ENCODE measurements at regions not wholly inside any gene's neighbourhood (a gene's known extent, or its start where the extent isn't known, plus 50 kb on each side); places are given as distances from the start of the nearest gene placed in this dataset.

DNA sequence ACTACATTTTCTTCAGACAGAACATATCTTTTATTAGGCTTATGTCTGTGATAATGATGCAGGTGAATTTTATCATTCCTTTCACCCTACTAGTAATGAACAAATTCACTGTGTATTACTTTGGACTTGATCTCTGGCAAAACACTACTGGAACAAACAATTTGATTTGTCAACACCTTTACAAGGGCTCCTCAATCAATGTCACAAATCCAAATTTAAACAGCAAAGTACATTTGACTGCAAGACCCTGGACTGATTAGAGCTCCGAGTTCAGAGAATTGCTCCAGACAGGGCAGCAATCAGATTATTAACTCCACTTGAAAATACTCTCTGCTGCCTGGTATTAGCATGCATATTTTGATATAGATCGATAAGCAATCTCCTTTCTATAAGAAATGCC is 547.6 kb upstream of the SALL1 start:
- Histone ChIP-seq H3K9me3 (ENCODE audit: low read depth, low read length) (no peaks in the 10 kb centered on the region), H2AFZ (ENCODE audit: low read length) (no peak overlapping the region), H3K4me2 (ENCODE audit: insufficient read depth, low read length) (no peak overlapping the region), H4K20me1 (ENCODE audit: insufficient read depth, low read length) (no peaks in the 10 kb centered on the region), H3K79me2 (ENCODE audit: insufficient read depth, low read length) (no peaks in the 10 kb centered on the region), H3K27ac (ENCODE audit: low read depth, low read length) (no peak overlapping the region), H3K27me3 (ENCODE audit: insufficient read depth, low read length) (no peaks in the 10 kb centered on the region), H3K4me3 (ENCODE audit: insufficient read depth, low read length) (no peak overlapping the region), H3K36me3 (ENCODE audit: insufficient read depth, low read length) (no peaks in the 10 kb centered on the region), H3K4me1 (ENCODE audit: insufficient read depth, low read length) (no peaks in the 10 kb centered on the region)
- TF ChIP-seq CTCF (IDR thresholded peaks at IDR 0.05; ENCODE audit: extremely low read depth, low read depth, low read length): no peak
- no peak for DNase-seq (ENCODE audit: insufficient read length, low spot score, missing footprints)

DNA sequence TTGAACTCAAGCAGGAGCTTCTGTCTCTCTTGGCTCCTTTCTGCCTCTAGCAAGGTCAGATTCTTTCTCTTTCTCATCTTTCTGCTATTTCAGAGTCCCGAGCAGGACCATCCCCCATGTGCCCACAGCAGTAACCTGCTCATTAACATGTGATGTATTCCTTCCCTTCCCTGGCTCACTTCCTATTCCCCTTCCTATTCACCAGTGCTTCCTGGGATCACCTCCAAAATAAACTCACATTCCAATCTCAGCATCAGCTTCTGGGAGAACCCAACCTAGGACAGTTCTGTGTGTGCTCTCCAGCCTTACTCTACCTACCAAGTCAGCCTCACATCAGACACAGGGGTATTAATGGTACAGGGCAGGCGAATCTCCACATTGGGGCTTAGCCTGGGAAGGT is 546.4 kb upstream of the SALL1 start:
- DNase-seq (ENCODE audit: insufficient read length, low spot score, missing footprints): no peak

DNA sequence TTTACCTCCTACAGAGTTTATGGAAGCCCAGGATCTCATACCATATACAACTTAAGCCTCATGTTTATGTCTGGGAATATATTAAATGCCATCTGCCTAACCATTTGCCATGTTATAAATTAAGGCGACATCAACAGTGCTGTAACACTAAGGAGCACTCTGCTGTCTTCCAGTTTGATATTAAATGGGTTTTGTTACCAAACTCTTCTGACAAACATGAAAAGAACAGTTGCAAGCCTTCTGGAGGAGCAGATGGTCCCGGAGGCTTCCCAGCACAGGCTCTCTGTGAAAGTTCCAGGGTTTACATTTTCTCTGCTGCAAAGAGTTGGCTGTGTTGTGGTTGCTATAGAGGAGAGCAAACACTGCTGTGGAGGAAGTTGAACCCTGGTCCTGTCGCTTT is 545.3 kb upstream of the SALL1 start:
- DNase-seq (ENCODE audit: insufficient read length, low spot score, missing footprints): no peak
- H2AFZ ChIP-seq (ENCODE audit: low read length): no peak overlapping the region
- no peaks in the 10 kb centered on the region for H3K36me3 ChIP-seq (ENCODE audit: insufficient read depth, low read length)
- peaks cover 2% of the 10 kb centered on the region for H3K9me3 ChIP-seq (ENCODE audit: low read depth, low read length)
- no peaks in the 10 kb centered on the region for H3K4me1 ChIP-seq (ENCODE audit: insufficient read depth, low read length)
- no peak for TF ChIP-seq CTCF (IDR thresholded peaks at IDR 0.05; ENCODE audit: extremely low read depth, low read depth, low read length)
- H3K27me3 ChIP-seq (ENCODE audit: insufficient read depth, low read length): no peaks in the 10 kb centered on the region
- no peak overlapping the region for H3K4me3 ChIP-seq (ENCODE audit: insufficient read depth, low read length)
- no peak overlapping the region for H3K27ac ChIP-seq (ENCODE audit: low read depth, low read length)
- H3K4me2 ChIP-seq (ENCODE audit: insufficient read depth, low read length): no peak overlapping the region
- no peaks in the 10 kb centered on the region for H4K20me1 ChIP-seq (ENCODE audit: insufficient read depth, low read length)
- no peaks in the 10 kb centered on the region for H3K79me2 ChIP-seq (ENCODE audit: insufficient read depth, low read length)

More for the DNA sequence above, 546.4 kb upstream of the SALL1 start:
- H3K4me3 ChIP-seq (ENCODE audit: insufficient read depth, low read length): no peak overlapping the region
- H3K27me3 ChIP-seq (ENCODE audit: insufficient read depth, low read length): no peaks in the 10 kb centered on the region
- no peaks in the 10 kb centered on the region for H3K79me2 ChIP-seq (ENCODE audit: insufficient read depth, low read length)
- TF ChIP-seq CTCF (IDR thresholded peaks at IDR 0.05; ENCODE audit: extremely low read depth, low read depth, low read length): no peak
- no peaks in the 10 kb centered on the region for H3K4me1 ChIP-seq (ENCODE audit: insufficient read depth, low read length)
- H3K36me3 ChIP-seq (ENCODE audit: insufficient read depth, low read length): no peaks in the 10 kb centered on the region
- no peak overlapping the region for H3K27ac ChIP-seq (ENCODE audit: low read depth, low read length)
- H2AFZ ChIP-seq (ENCODE audit: low read length): no peak overlapping the region
- no peak overlapping the region for H3K4me2 ChIP-seq (ENCODE audit: insufficient read depth, low read length)
- no peaks in the 10 kb centered on the region for H4K20me1 ChIP-seq (ENCODE audit: insufficient read depth, low read length)
- peaks cover 2% of the 10 kb centered on the region for H3K9me3 ChIP-seq (ENCODE audit: low read depth, low read length)

DNA sequence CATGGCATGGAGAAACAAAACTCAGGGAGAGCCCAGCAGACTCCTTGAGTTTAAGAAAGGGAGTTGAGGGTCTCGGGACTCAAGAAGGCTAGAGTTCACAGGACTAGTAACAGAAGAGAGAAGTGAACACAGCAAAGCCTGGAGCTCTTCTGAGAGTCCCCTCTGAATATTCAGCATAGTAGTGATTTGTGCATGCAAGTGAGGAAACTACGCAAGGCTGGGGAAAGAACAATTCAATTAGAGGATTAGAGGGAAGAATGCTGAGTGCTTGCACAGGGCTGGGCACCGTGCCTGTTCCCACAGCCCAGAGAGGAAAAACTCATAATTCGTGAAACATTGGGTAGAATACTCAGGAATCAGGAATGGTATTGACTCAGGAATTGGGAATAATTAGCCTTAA is 540.0 kb upstream of the SALL1 start:
- Histone ChIP-seq H2AFZ (ENCODE audit: low read length) (no peak overlapping the region), H3K4me1 (ENCODE audit: insufficient read depth, low read length) (no peaks in the 10 kb centered on the region), H3K79me2 (ENCODE audit: insufficient read depth, low read length) (no peaks in the 10 kb centered on the region), H3K4me3 (ENCODE audit: insufficient read depth, low read length) (no peak overlapping the region), H3K4me2 (ENCODE audit: insufficient read depth, low read length) (no peak overlapping the region), H3K9me3 (ENCODE audit: low read depth, low read length) (peaks cover 2% of the 10 kb centered on the region), H3K36me3 (ENCODE audit: insufficient read depth, low read length) (no peaks in the 10 kb centered on the region), H4K20me1 (ENCODE audit: insufficient read depth, low read length) (no peaks in the 10 kb centered on the region), H3K27me3 (ENCODE audit: insufficient read depth, low read length) (no peaks in the 10 kb centered on the region), H3K27ac (ENCODE audit: low read depth, low read length) (no peak overlapping the region)
- TF ChIP-seq CTCF (IDR thresholded peaks at IDR 0.05; ENCODE audit: extremely low read depth, low read depth, low read length): no peak
- no peak for DNase-seq (ENCODE audit: insufficient read length, low spot score, missing footprints)
